Trophoblast cell (in vitro differentiated cells and primary cell): ENCODE measurements at regions not wholly inside any gene's neighbourhood (a gene's known extent, or its start where the extent isn't known, plus 50 kb on each side); places are given as distances from the start of the nearest gene placed in this dataset.

ENCODE experiments used
- DNase-seq, 2 donors: peaks; one replicate each; pipeline ENCODE4 v3.0.0-alpha.2; 2016
- H2AFZ ChIP-seq: 2 replicates; pipeline ENCODE4 v1.6.1; 2013; ENCODE audit warnings: low read length, moderate library complexity, mild to moderate bottlenecking; ENCODE audit not compliant: insufficient read depth, poor library complexity
- H2AK5ac ChIP-seq: 2 replicates; pipeline ENCODE4 v1.6.1; 2013; ENCODE audit warnings: mild to moderate bottlenecking, low read length
- H2BK120ac ChIP-seq: 2 replicates; pipeline ENCODE4 v1.6.1; 2013; ENCODE audit warnings: low read length, mild to moderate bottlenecking, moderate library complexity; ENCODE audit not compliant: insufficient read depth, poor library complexity
- H2BK12ac ChIP-seq: 2 replicates; pipeline ENCODE4 v1.6.1; 2013; ENCODE audit warnings: mild to moderate bottlenecking, low read length, moderate library complexity
- H2BK5ac ChIP-seq: 2 replicates; pipeline ENCODE4 v1.6.1; 2013; ENCODE audit warnings: low read length, low read depth, moderate library complexity, mild to moderate bottlenecking; ENCODE audit not compliant: poor library complexity
- H3K14ac ChIP-seq: 2 replicates; pipeline ENCODE4 v1.6.1; 2013; ENCODE audit warnings: mild to moderate bottlenecking, low read length
- H3K18ac ChIP-seq: 2 replicates; pipeline ENCODE4 v1.6.1; 2013; ENCODE audit warnings: mild to moderate bottlenecking, low read length
- H3K23ac ChIP-seq: 2 replicates; pipeline ENCODE4 v1.6.1; 2013; ENCODE audit warnings: low read length
- H3K27ac ChIP-seq: 2 replicates; pipeline ENCODE4 v1.5.1; 2013; ENCODE audit warnings: low read depth, mild to moderate bottlenecking, inconsistent platforms, low read length, moderate library complexity
- H3K27me3 ChIP-seq: 2 replicates; pipeline ENCODE4 v1.6.1; 2013; ENCODE audit warnings: inconsistent platforms, mild to moderate bottlenecking, low read length, moderate library complexity; ENCODE audit not compliant: insufficient read depth
- H3K36me3 ChIP-seq, 2 experiments: 1 replicate in 1 of 2; 2 replicates in 1 of 2; pipeline ENCODE4 v1.6.1; 2013; ENCODE audit warnings: low read length in 2 of 2, mild to moderate bottlenecking in 2 of 2, moderate library complexity in 1 of 2; ENCODE audit not compliant: insufficient read depth in 2 of 2, control insufficient read depth in 1 of 2
- H3K4ac ChIP-seq: 2 replicates; pipeline ENCODE4 v1.6.1; 2013; ENCODE audit warnings: low read depth, mild to moderate bottlenecking, low read length, moderate library complexity
- H3K4me1 ChIP-seq, 2 experiments: 1 replicate in 1 of 2; 2 replicates in 1 of 2; pipeline ENCODE4 v1.6.1; 2013; ENCODE audit warnings: low read length in 2 of 2, mild to moderate bottlenecking in 2 of 2, moderate library complexity in 1 of 2; ENCODE audit not compliant: insufficient read depth in 2 of 2, control insufficient read depth in 1 of 2
- H3K4me2 ChIP-seq: 2 replicates; pipeline ENCODE4 v1.6.1; 2013; ENCODE audit warnings: inconsistent platforms, mild to moderate bottlenecking, low read length, moderate library complexity
- H3K4me3 ChIP-seq: 2 replicates; pipeline ENCODE4 v1.5.1; 2013; ENCODE audit warnings: mild to moderate bottlenecking, low read depth, low read length, inconsistent platforms
- H3K79me1 ChIP-seq: one replicate; pipeline ENCODE4 v1.6.1; 2013; ENCODE audit warnings: low read length
- H3K79me2 ChIP-seq: 2 replicates; pipeline ENCODE4 v1.6.1; 2013; ENCODE audit warnings: low read length, mild to moderate bottlenecking; ENCODE audit not compliant: control insufficient read depth, insufficient read depth, poor library complexity
- H3K9ac ChIP-seq: 2 replicates; pipeline ENCODE4 v1.6.1; 2013; ENCODE audit warnings: mild to moderate bottlenecking, low read length
- H3K9me3 ChIP-seq: 2 replicates; pipeline ENCODE4 v1.6.1; 2013; ENCODE audit warnings: low read depth, mild to moderate bottlenecking, control low read depth, inconsistent platforms, low read length; ENCODE audit not compliant: insufficient read depth
- H4K12ac ChIP-seq: 2 replicates; pipeline ENCODE4 v1.6.1; 2013; ENCODE audit warnings: low read depth, mild to moderate bottlenecking, low read length, moderate library complexity
- H4K8ac ChIP-seq: 2 replicates; pipeline ENCODE4 v1.6.1; 2013; ENCODE audit warnings: low read depth, mild to moderate bottlenecking, low read length, moderate library complexity
- H4K91ac ChIP-seq: one replicate; pipeline ENCODE4 v1.6.1; 2013; ENCODE audit warnings: low read depth, mild to moderate bottlenecking, low read length, moderate library complexity
- WGBS: extraction: QIAGEN DNeasy Blood & Tissue Kit; methylation state at CpG from one replicate; pipeline ENCODE4 v1.1.7; 2013; ENCODE audit warnings: missing lambda C conversion rate; ENCODE audit not compliant: insufficient read length, insufficient coverage; ENCODE audit errors: extremely low coverage; 5-methylcytosine and 5-hydroxymethylcytosine counted together

- Histone ChIP-seq H3K4me1 (peaks cover 0 to 3% of the 10 kb centered on the region in 2 experiments), H2BK12ac (no peak overlapping the region), H3K79me2 (no peaks in the 10 kb centered on the region), H2BK120ac (no peak overlapping the region), H3K27ac (no peak overlapping the region), H2AK5ac (no peak overlapping the region), H2AFZ (no peak overlapping the region), H3K36me3 (no peaks in the 10 kb centered on the region), H4K12ac (no peak overlapping the region), H3K23ac (no peak overlapping the region), H3K18ac (no peak overlapping the region), H3K9me3 (no peaks in the 10 kb centered on the region), H3K4me2 (no peak overlapping the region), H3K4me3 (no peak overlapping the region), H3K9ac (no peak overlapping the region), H4K91ac (no peak overlapping the region), H3K4ac (no peak overlapping the region), H3K14ac (no peak overlapping the region), H3K79me1 (no peaks in the 10 kb centered on the region), H2BK5ac (no peak overlapping the region), H4K8ac (no peak overlapping the region), H3K27me3 (no peaks in the 10 kb centered on the region)
- DNase-seq = no peak
- WGBS = no CpG with 5 or more reads among the region's 2 CpGs
Observed at GRCh38 chr12:58812214-58812613, 108.1 kb downstream of the LRIG3 start.

- Histone ChIP-seq H3K4ac (no peak overlapping the region), H3K4me2 (no peak overlapping the region), H4K91ac (no peak overlapping the region), H3K79me1 (no peaks in the 10 kb centered on the region), H4K8ac (no peak overlapping the region), H3K79me2 (no peaks in the 10 kb centered on the region), H3K14ac (no peak overlapping the region), H3K4me1 (peaks cover 0 to 3% of the 10 kb centered on the region in 2 experiments), H3K27me3 (no peaks in the 10 kb centered on the region), H2BK120ac (no peak overlapping the region), H4K12ac (no peak overlapping the region), H3K27ac (no peak overlapping the region), H3K9me3 (no peaks in the 10 kb centered on the region), H2AFZ (no peak overlapping the region), H2BK12ac (no peak overlapping the region), H3K36me3 (no peaks in the 10 kb centered on the region), H3K23ac (no peak overlapping the region), H3K18ac (no peak overlapping the region), H2BK5ac (no peak overlapping the region), H3K4me3 (no peak overlapping the region), H3K9ac (no peak overlapping the region), H2AK5ac (no peak overlapping the region)
- DNase-seq = no peak
- WGBS = no CpG with 5 or more reads among the region's 1 CpG
Observed at GRCh38 chr12:58814036-58814435, 106.3 kb downstream of the LRIG3 start.

DNA sequence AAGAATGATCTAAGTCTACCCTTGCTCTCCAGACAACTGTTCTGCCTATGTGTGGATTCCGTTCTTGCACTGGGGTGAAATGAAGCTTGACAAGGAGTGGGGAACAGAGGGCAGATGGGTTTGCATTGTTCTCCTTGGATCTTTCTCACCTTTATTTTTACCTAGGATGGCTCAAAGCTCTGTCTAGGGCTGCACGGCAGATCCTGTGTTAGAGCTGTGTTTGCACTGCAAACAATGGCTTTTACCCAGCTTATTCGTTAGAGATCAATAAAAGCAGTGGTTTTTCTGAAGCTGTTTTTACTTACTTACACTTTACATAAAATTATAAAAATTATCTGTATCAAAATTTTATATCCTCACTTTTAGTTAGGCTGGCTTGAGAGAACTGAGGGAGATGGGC, 105.1 kb downstream of the LRIG3 start:
- no peak overlapping the region for H3K23ac ChIP-seq
- H3K36me3 ChIP-seq = no peaks in the 10 kb centered on the region
- no peak overlapping the region for H2BK12ac ChIP-seq
- H4K8ac ChIP-seq = no peak overlapping the region
- no peak overlapping the region for H3K14ac ChIP-seq
- DNase-seq = no peak
- H3K4me1 ChIP-seq = peaks cover 0 to 3% of the 10 kb centered on the region in 2 experiments
- no peak overlapping the region for H2AFZ ChIP-seq
- H3K4me3 ChIP-seq = no peak overlapping the region
- no peaks in the 10 kb centered on the region for H3K27me3 ChIP-seq
- no peaks in the 10 kb centered on the region for H3K79me1 ChIP-seq
- H3K9ac ChIP-seq = no peak overlapping the region
- H2AK5ac ChIP-seq = no peak overlapping the region
- H3K4me2 ChIP-seq = no peak overlapping the region
- H3K79me2 ChIP-seq = no peaks in the 10 kb centered on the region
- no peak overlapping the region for H3K4ac ChIP-seq
- H3K9me3 ChIP-seq = no peaks in the 10 kb centered on the region
- H2BK5ac ChIP-seq = no peak overlapping the region
- H3K18ac ChIP-seq = no peak overlapping the region
- no peak overlapping the region for H3K27ac ChIP-seq
- H2BK120ac ChIP-seq = no peak overlapping the region
- H4K91ac ChIP-seq = no peak overlapping the region
- no CpG with 5 or more reads among the region's 3 CpGs for WGBS
- H4K12ac ChIP-seq = no peak overlapping the region

- no peak for DNase-seq
- no peaks in the 10 kb centered on the region for H3K79me2 ChIP-seq
- no peak overlapping the region for H3K23ac ChIP-seq
- H2BK120ac ChIP-seq = no peak overlapping the region
- no peak overlapping the region for H4K12ac ChIP-seq
- H3K14ac ChIP-seq = no peak overlapping the region
- no peaks in the 10 kb centered on the region for H3K9me3 ChIP-seq
- no peak overlapping the region for H4K8ac ChIP-seq
- no peak overlapping the region for H3K4ac ChIP-seq
- no peak overlapping the region for H2BK5ac ChIP-seq
- no peak overlapping the region for H3K18ac ChIP-seq
- WGBS = no CpG with 5 or more reads among the region's 1 CpG
- H4K91ac ChIP-seq = no peak overlapping the region
- no peak overlapping the region for H3K9ac ChIP-seq
- H2AFZ ChIP-seq = no peak overlapping the region
- no peak overlapping the region for H2BK12ac ChIP-seq
- H3K36me3 ChIP-seq = no peaks in the 10 kb centered on the region
- H3K4me3 ChIP-seq = no peak overlapping the region
- no peaks in the 10 kb centered on the region for H3K27me3 ChIP-seq
- peaks cover 0 to 1% of the 10 kb centered on the region in 2 experiments for H3K4me1 ChIP-seq
- H3K79me1 ChIP-seq = no peaks in the 10 kb centered on the region
- no peak overlapping the region for H3K4me2 ChIP-seq
- no peak overlapping the region for H3K27ac ChIP-seq
- H2AK5ac ChIP-seq = no peak overlapping the region
Observed at GRCh38 chr12:58818546-58818945, 101.8 kb downstream of the LRIG3 start.
